ENCODE measurements at regions not wholly inside any gene's neighbourhood (a gene's known extent, or its start where the extent isn't known, plus 50 kb on each side); places are given as distances from the start of the nearest gene placed in this dataset.

- TF ChIP-seq CTCF (IDR thresholded peaks at IDR 0.05) (no peak), GATA2 (CRISPR knock-in tag; IDR thresholded peaks at IDR 0.05) (peak; percentile 71), REST (IDR thresholded peaks at IDR 0.05; ENCODE audit: low read depth, low read length) (no peak), GABPA (IDR thresholded peaks at IDR 0.05; ENCODE audit: low read depth) (no peak), TAF1 (IDR thresholded peaks at IDR 0.05; ENCODE audit: borderline replicate concordance, low read depth, low read length) (no peak), RCOR1 (IDR thresholded peaks at IDR 0.05; ENCODE audit: low read length) (peak; percentile 97), EP300 (IDR thresholded peaks at IDR 0.05; ENCODE audit: borderline replicate concordance in 1 of 2, low read depth in 1 of 2, low read length in 1 of 2) (peak in 1 of 2 experiments; percentile 98; a peak in 2 of 4 replicates), NFIC (IDR thresholded peaks at IDR 0.05; ENCODE audit: borderline replicate concordance) (no peak)
Observed at GRCh38 chr14:101127224-101127623, 223.7 kb upstream of the RTL1 start.

All from SK-N-SH (cell line).